GM12865 (cell line): ENCODE measurements at regions not wholly inside any gene's neighbourhood (a gene's known extent, or its start where the extent isn't known, plus 50 kb on each side); places are given as distances from the start of the nearest gene placed in this dataset.

Source experiments
- DNase-seq: peaks from one replicate; pipeline ENCODE4 v3.0.0; 2010; ENCODE audit warnings: low read depth
- H3K4me3 ChIP-seq: 2 replicates; pipeline ENCODE4 v1.5.1; 2011; ENCODE audit warnings: mild to moderate bottlenecking, low read depth, low read length, control low read depth
- CTCF ChIP-seq: IDR thresholded peaks from 2 replicates; pipeline ENCODE4 v1.5.1; 2011; ENCODE audit warnings: low read length, control low read depth, low read depth, inconsistent platforms; ENCODE audit not compliant: insufficient read depth; ENCODE audit errors: missing control alignments

- H3K4me3 ChIP-seq: no peak overlapping the region
- no peak for TF ChIP-seq CTCF
- DNase-seq: no peak
Observed at GRCh38 chr9:28267351-28267750, 694.1 kb upstream of the C9orf72 start.

GRCh38 chr9:28270156-28270555 is 696.9 kb upstream of the C9orf72 start:
- no peak overlapping the region for H3K4me3 ChIP-seq
- no peak for DNase-seq
- no peak for TF ChIP-seq CTCF

- DNase-seq: no peak
- TF ChIP-seq CTCF: no peak
Observed at GRCh38 chr9:28272127-28272526, 698.8 kb upstream of the C9orf72 start.

GRCh38 chr9:28287455-28287854 is 714.2 kb upstream of the C9orf72 start:
- no peak for DNase-seq
- H3K4me3 ChIP-seq: no peak overlapping the region
- no peak for TF ChIP-seq CTCF

More at GRCh38 chr9:28272127-28272526, 698.8 kb upstream of the C9orf72 start:
- no peak overlapping the region for H3K4me3 ChIP-seq

GRCh38 chr9:28289746-28290145 is 716.5 kb upstream of the C9orf72 start:
- no peak for DNase-seq
- no peak overlapping the region for H3K4me3 ChIP-seq
- TF ChIP-seq CTCF: no peak

GRCh38 chr9:28293369-28294090 is 720.2 kb upstream of the C9orf72 start:
- no peak for DNase-seq
- no peak for TF ChIP-seq CTCF
- no peak overlapping the region for H3K4me3 ChIP-seq

- no peak overlapping the region for H3K4me3 ChIP-seq
- no peak for TF ChIP-seq CTCF
- no peak for DNase-seq
Observed at GRCh38 chr9:28301281-28301680, 728.0 kb upstream of the C9orf72 start.
